Neural cell (in vitro differentiated cells): ENCODE measurements at regions not wholly inside any gene's neighbourhood (a gene's known extent, or its start where the extent isn't known, plus 50 kb on each side); places are given as distances from the start of the nearest gene placed in this dataset.

Experiments
- H2AFZ ChIP-seq: fragments of 200-600, 300-800 bp; sonication (generic), shearing (Covaris generic); 2 replicates; pipeline ENCODE4 v1.6.0; 2014; ENCODE audit warnings: low read depth, mild to moderate bottlenecking, antibody characterized with exemption, low read length, moderate library complexity
- H3F3A ChIP-seq: fragments of 200-600 bp; shearing (Covaris generic); 2 replicates; pipeline ENCODE4 v1.6.1; 2016; ENCODE audit warnings: mild to moderate bottlenecking, moderate library complexity, mixed read lengths, antibody characterized with exemption, low read length; ENCODE audit not compliant: insufficient read depth, poor library complexity, severe bottlenecking
- H3K27ac ChIP-seq: fragments of 200-600, 300-800 bp; sonication (generic), shearing (Covaris generic); 2 replicates; pipeline ENCODE4 v1.5.1; 2014; ENCODE audit warnings: mild to moderate bottlenecking, low read length, moderate library complexity
- H3K27me3 ChIP-seq: fragments of 300-800, 200-600 bp; sonication (generic), shearing (Covaris generic); 2 replicates; pipeline ENCODE4 v1.6.0; 2014; ENCODE audit warnings: mild to moderate bottlenecking, low read depth, low read length, moderate library complexity; ENCODE audit not compliant: insufficient read depth
- H3K36me3 ChIP-seq: fragments of 300-800, 200-600 bp; sonication (generic), shearing (Covaris generic); 2 replicates; pipeline ENCODE4 v1.5.1; 2014; ENCODE audit warnings: mild to moderate bottlenecking, antibody characterized with exemption, low read length, moderate library complexity; ENCODE audit not compliant: insufficient read depth
- H3K4me2 ChIP-seq: fragments of 300-800, 200-600 bp; sonication (generic), shearing (Covaris generic); 2 replicates; pipeline ENCODE4 v1.6.0; 2014; ENCODE audit warnings: mild to moderate bottlenecking, low read length
- H3K4me3 ChIP-seq: fragments of 300-800, 200-600 bp; sonication (generic), shearing (Covaris generic); 2 replicates; pipeline ENCODE4 v1.5.1; 2014; ENCODE audit warnings: mild to moderate bottlenecking, low read length, moderate library complexity
- H3K79me2 ChIP-seq: fragments of 200-600 bp; shearing (Covaris generic); replicated peaks from 2 replicates; pipeline ENCODE4 v1.6.0; 2014; ENCODE audit warnings: mild to moderate bottlenecking, low read length, moderate library complexity; ENCODE audit not compliant: insufficient read depth
- H3K9ac ChIP-seq: fragments of 300-800, 200-600 bp; sonication (generic), shearing (Covaris generic); 2 replicates; pipeline ENCODE4 v1.6.1; 2016; ENCODE audit warnings: mild to moderate bottlenecking, low read length, mixed read lengths
- H3K9me2 ChIP-seq: fragments of 200-600 bp; shearing (Covaris generic); 2 replicates; pipeline ENCODE4 v1.6.1; 2016; ENCODE audit warnings: mild to moderate bottlenecking, low read length, mixed read lengths; ENCODE audit not compliant: insufficient read depth
- H3K9me3 ChIP-seq: fragments of 200-600, 300-800 bp; sonication (generic), shearing (Covaris generic); 2 replicates; pipeline ENCODE4 v1.6.1; 2016; ENCODE audit warnings: mild to moderate bottlenecking, mixed run types, low read length, moderate library complexity, mixed read lengths
- H4K20me1 ChIP-seq: fragments of 200-600 bp; shearing (Covaris generic); 2 replicates; pipeline ENCODE4 v1.6.1; 2016; ENCODE audit warnings: mild to moderate bottlenecking, mixed run types; ENCODE audit not compliant: insufficient read depth
- EP300 ChIP-seq: fragments of 450-650 bp; conservative IDR thresholded peaks from 2 replicates; pipeline ENCODE4 v1.6.1; 2014; ENCODE audit warnings: antibody characterized with exemption, mild to moderate bottlenecking, moderate library complexity; ENCODE audit not compliant: poor library complexity, severe bottlenecking
- EZH2 ChIP-seq: fragments of 200-600, 300-800 bp; shearing (Covaris generic), sonication (generic); IDR thresholded peaks from 2 replicates; pipeline ENCODE4 v1.6.1; 2014; ENCODE audit warnings: antibody characterized with exemption, low read length, borderline replicate concordance, mild to moderate bottlenecking; ENCODE audit not compliant: insufficient read depth, poor library complexity, severe bottlenecking
- MXI1 ChIP-seq: fragments of 450-650 bp; conservative IDR thresholded peaks from 2 replicates; pipeline ENCODE4 v1.6.1; 2014; ENCODE audit warnings: antibody characterized with exemption, mild to moderate bottlenecking; ENCODE audit not compliant: poor library complexity, severe bottlenecking
- POLR2AphosphoS5 ChIP-seq: IDR thresholded peaks from 2 replicates; pipeline ENCODE4 v1.6.1; 2012
- RAD21 ChIP-seq: fragments of 450-650 bp; conservative IDR thresholded peaks from 2 replicates; pipeline ENCODE4 v1.6.1; 2014; ENCODE audit warnings: antibody characterized with exemption, mild to moderate bottlenecking, moderate library complexity
- SMC3 ChIP-seq: fragments of 450-650 bp; conservative IDR thresholded peaks from 2 replicates; pipeline ENCODE4 v1.6.1; 2014; ENCODE audit warnings: antibody characterized with exemption, mild to moderate bottlenecking, moderate library complexity; ENCODE audit not compliant: poor library complexity
- TAF1 ChIP-seq: IDR thresholded peaks from 2 replicates; pipeline ENCODE4 v1.6.1; 2012; ENCODE audit warnings: low read depth
- TF ChIP-seq, protein P1 (sequence below): fragments of 450-650 bp; IDR thresholded peaks from 2 replicates; pipeline ENCODE4 v1.5.1; 2014; ENCODE audit warnings: antibody characterized with exemption, mild to moderate bottlenecking, moderate library complexity; ENCODE audit not compliant: poor library complexity, severe bottlenecking
- TF ChIP-seq, protein P2 (sequence below): IDR thresholded peaks from 2 replicates; pipeline ENCODE4 v1.6.1; 2012; ENCODE audit warnings: borderline replicate concordance

GRCh38 chr20:11987526-11987925 is 69.8 kb downstream of the BTBD3 start:
- Histone ChIP-seq H3F3A (no peaks in the 10 kb centered on the region), H3K9me3 (no peaks in the 10 kb centered on the region), H3K27me3 (no peaks in the 10 kb centered on the region), H3K4me3 (no peak overlapping the region), H3K36me3 (no peaks in the 10 kb centered on the region), H3K79me2 (no peaks in the 10 kb centered on the region), H3K9me2 (no peaks in the 10 kb centered on the region), H4K20me1 (no peaks in the 10 kb centered on the region), H3K4me2 (no peak overlapping the region), H2AFZ (no peak overlapping the region), H3K9ac (no peak overlapping the region), H3K27ac (no peak overlapping the region)
- TF ChIP-seq POLR2AphosphoS5 (no peak), RAD21 (no peak), EZH2 (no peak), EP300 (no peak), TAF1 (no peak), SMC3 (no peak), MXI1 (no peak)
- TF ChIP-seq, protein P1, sequence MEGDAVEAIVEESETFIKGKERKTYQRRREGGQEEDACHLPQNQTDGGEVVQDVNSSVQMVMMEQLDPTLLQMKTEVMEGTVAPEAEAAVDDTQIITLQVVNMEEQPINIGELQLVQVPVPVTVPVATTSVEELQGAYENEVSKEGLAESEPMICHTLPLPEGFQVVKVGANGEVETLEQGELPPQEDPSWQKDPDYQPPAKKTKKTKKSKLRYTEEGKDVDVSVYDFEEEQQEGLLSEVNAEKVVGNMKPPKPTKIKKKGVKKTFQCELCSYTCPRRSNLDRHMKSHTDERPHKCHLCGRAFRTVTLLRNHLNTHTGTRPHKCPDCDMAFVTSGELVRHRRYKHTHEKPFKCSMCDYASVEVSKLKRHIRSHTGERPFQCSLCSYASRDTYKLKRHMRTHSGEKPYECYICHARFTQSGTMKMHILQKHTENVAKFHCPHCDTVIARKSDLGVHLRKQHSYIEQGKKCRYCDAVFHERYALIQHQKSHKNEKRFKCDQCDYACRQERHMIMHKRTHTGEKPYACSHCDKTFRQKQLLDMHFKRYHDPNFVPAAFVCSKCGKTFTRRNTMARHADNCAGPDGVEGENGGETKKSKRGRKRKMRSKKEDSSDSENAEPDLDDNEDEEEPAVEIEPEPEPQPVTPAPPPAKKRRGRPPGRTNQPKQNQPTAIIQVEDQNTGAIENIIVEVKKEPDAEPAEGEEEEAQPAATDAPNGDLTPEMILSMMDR = no peak
- TF ChIP-seq, protein P2, sequence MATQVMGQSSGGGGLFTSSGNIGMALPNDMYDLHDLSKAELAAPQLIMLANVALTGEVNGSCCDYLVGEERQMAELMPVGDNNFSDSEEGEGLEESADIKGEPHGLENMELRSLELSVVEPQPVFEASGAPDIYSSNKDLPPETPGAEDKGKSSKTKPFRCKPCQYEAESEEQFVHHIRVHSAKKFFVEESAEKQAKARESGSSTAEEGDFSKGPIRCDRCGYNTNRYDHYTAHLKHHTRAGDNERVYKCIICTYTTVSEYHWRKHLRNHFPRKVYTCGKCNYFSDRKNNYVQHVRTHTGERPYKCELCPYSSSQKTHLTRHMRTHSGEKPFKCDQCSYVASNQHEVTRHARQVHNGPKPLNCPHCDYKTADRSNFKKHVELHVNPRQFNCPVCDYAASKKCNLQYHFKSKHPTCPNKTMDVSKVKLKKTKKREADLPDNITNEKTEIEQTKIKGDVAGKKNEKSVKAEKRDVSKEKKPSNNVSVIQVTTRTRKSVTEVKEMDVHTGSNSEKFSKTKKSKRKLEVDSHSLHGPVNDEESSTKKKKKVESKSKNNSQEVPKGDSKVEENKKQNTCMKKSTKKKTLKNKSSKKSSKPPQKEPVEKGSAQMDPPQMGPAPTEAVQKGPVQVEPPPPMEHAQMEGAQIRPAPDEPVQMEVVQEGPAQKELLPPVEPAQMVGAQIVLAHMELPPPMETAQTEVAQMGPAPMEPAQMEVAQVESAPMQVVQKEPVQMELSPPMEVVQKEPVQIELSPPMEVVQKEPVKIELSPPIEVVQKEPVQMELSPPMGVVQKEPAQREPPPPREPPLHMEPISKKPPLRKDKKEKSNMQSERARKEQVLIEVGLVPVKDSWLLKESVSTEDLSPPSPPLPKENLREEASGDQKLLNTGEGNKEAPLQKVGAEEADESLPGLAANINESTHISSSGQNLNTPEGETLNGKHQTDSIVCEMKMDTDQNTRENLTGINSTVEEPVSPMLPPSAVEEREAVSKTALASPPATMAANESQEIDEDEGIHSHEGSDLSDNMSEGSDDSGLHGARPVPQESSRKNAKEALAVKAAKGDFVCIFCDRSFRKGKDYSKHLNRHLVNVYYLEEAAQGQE = no peak

- Histone ChIP-seq H4K20me1 (no peaks in the 10 kb centered on the region), H3K9ac (no peak overlapping the region), H3K36me3 (no peaks in the 10 kb centered on the region), H2AFZ (no peak overlapping the region), H3K27me3 (no peaks in the 10 kb centered on the region), H3K4me3 (peak overlapping the region; percentile 5), H3K27ac (no peak overlapping the region), H3K9me2 (no peaks in the 10 kb centered on the region), H3K9me3 (no peaks in the 10 kb centered on the region), H3K79me2 (no peaks in the 10 kb centered on the region), H3F3A (no peaks in the 10 kb centered on the region), H3K4me2 (peak overlapping the region; percentile 12)
- peak; percentile 35 for TF ChIP-seq RAD21
- no peak for TF ChIP-seq TAF1
- TF ChIP-seq, protein P1 = no peak
- TF ChIP-seq EP300 = peak; percentile 97
- peak; percentile 79 for TF ChIP-seq MXI1
- no peak for TF ChIP-seq EZH2
- TF ChIP-seq POLR2AphosphoS5 = peak; percentile 85
- TF ChIP-seq SMC3 = peak; percentile 29
- TF ChIP-seq, protein P2 = peak; percentile 62
Measured at GRCh38 chr20:11989018-11989771, 71.5 kb downstream of the BTBD3 start.
